Dendritic cell treated with granulocyte-macrophage colony-stimulating factor and Interleukin-4, amounts not matched to agents 40 ng/mL and 50 ng/mL, for 4 days (primary cell): ENCODE measurements at regions not wholly inside any gene's neighbourhood (a gene's known extent, or its start where the extent isn't known, plus 50 kb on each side); places are given as distances from the start of the nearest gene placed in this dataset.
"Not testable (repeated sequence)": the region's sequence is repeated elsewhere in the genome, so short reads cannot be mapped to it uniquely, and the experiment has no call there.

Experiments
- H3K27ac Mint-ChIP-seq: one replicate; pipeline ENCODE4 v1.8.0; 2022; ENCODE audit warnings: mild to moderate bottlenecking, mixed read lengths
- H3K27me3 Mint-ChIP-seq: one replicate; pipeline ENCODE4 v1.8.0; 2022; ENCODE audit warnings: mild to moderate bottlenecking, mixed read lengths
- H3K36me3 Mint-ChIP-seq: one replicate; pipeline ENCODE4 v1.8.0; 2022; ENCODE audit warnings: low read depth, mixed read lengths
- H3K4me1 Mint-ChIP-seq: one replicate; pipeline ENCODE4 v1.8.0; 2022; ENCODE audit warnings: low read depth, mixed read lengths
- H3K4me3 Mint-ChIP-seq: one replicate; pipeline ENCODE4 v1.8.0; 2022; ENCODE audit warnings: mild to moderate bottlenecking, moderate library complexity, mixed read lengths
- H3K9me3 Mint-ChIP-seq: one replicate; pipeline ENCODE4 v1.8.0; 2022; ENCODE audit warnings: mixed read lengths
- intact Hi-C: fragments of 100-400 bp; cut with micrococcal nuclease; formaldehyde crosslinking; loops from one replicate; pipeline ENCODE4 v1.15.0; 2022

GRCh38 chr1:71292203-71292602 is 211.4 kb upstream of the ZRANB2 start:
- peaks cover 48% of the 10 kb centered on the region for H3K9me3 Mint-ChIP-seq
- H3K4me1 Mint-ChIP-seq = no peaks in the 10 kb centered on the region
- H3K4me3 Mint-ChIP-seq = no peak overlapping the region
- intact Hi-C loops = no loop called here
- H3K27ac Mint-ChIP-seq = no peak overlapping the region
- no peaks in the 10 kb centered on the region for H3K27me3 Mint-ChIP-seq
- H3K36me3 Mint-ChIP-seq = no peaks in the 10 kb centered on the region

GRCh38 chr1:71290506-71291237 is 209.8 kb upstream of the ZRANB2 start:
- peaks cover 48% of the 10 kb centered on the region for H3K9me3 Mint-ChIP-seq
- H3K27me3 Mint-ChIP-seq, H3K4me1 Mint-ChIP-seq, intact Hi-C loops, H3K4me3 Mint-ChIP-seq, H3K27ac Mint-ChIP-seq, H3K36me3 Mint-ChIP-seq: not testable (repeated sequence)

GRCh38 chr1:71285529-71285928 is 204.7 kb upstream of the ZRANB2 start:
- Mint-ChIP-seq H3K4me3 (no peak overlapping the region), H3K9me3 (peaks cover 34% of the 10 kb centered on the region), H3K27ac (no peak overlapping the region), H3K27me3 (no peaks in the 10 kb centered on the region), H3K4me1 (no peaks in the 10 kb centered on the region), H3K36me3 (no peaks in the 10 kb centered on the region)
- intact Hi-C loops = no loop called here

- no peaks in the 10 kb centered on the region for H3K36me3 Mint-ChIP-seq
- no peak overlapping the region for H3K27ac Mint-ChIP-seq
- H3K4me3 Mint-ChIP-seq = no peak overlapping the region
- intact Hi-C loops = no loop called here
- no peaks in the 10 kb centered on the region for H3K4me1 Mint-ChIP-seq
- no peaks in the 10 kb centered on the region for H3K27me3 Mint-ChIP-seq
- peaks cover 6% of the 10 kb centered on the region for H3K9me3 Mint-ChIP-seq
These were observed 195.6 kb upstream of the ZRANB2 start for GRCh38 chr1:71276466-71276865.

GRCh38 chr1:71273334-71273733 is 192.5 kb upstream of the ZRANB2 start:
- Mint-ChIP-seq H3K36me3 (no peaks in the 10 kb centered on the region), H3K4me1 (peaks cover 14% of the 10 kb centered on the region), H3K27ac (no peak overlapping the region), H3K4me3 (no peak overlapping the region), H3K9me3 (peaks cover 13% of the 10 kb centered on the region), H3K27me3 (no peaks in the 10 kb centered on the region)
- intact Hi-C loops = no loop called here

GRCh38 chr1:71270394-71270915 is 189.6 kb upstream of the ZRANB2 start:
- no peak overlapping the region for H3K4me3 Mint-ChIP-seq
- no peaks in the 10 kb centered on the region for H3K27me3 Mint-ChIP-seq
- intact Hi-C loops = no loop called here
- H3K36me3 Mint-ChIP-seq = no peaks in the 10 kb centered on the region
- H3K27ac Mint-ChIP-seq = no peak overlapping the region
- peaks cover 8% of the 10 kb centered on the region for H3K9me3 Mint-ChIP-seq
- peaks cover 14% of the 10 kb centered on the region for H3K4me1 Mint-ChIP-seq

GRCh38 chr1:71269818-71270217 is 189.0 kb upstream of the ZRANB2 start:
- intact Hi-C loops = no loop called here
- Mint-ChIP-seq H3K9me3 (peaks cover 8% of the 10 kb centered on the region), H3K27ac (no peak overlapping the region), H3K27me3 (no peaks in the 10 kb centered on the region), H3K4me3 (no peak overlapping the region), H3K4me1 (peaks cover 14% of the 10 kb centered on the region), H3K36me3 (no peaks in the 10 kb centered on the region)

- Mint-ChIP-seq H3K4me3 (no peak overlapping the region), H3K36me3 (no peaks in the 10 kb centered on the region), H3K4me1 (peaks cover 14% of the 10 kb centered on the region), H3K9me3 (peaks cover 8% of the 10 kb centered on the region), H3K27me3 (no peaks in the 10 kb centered on the region), H3K27ac (no peak overlapping the region)
- intact Hi-C loops = no loop called here
These were observed 188.3 kb upstream of the ZRANB2 start for GRCh38 chr1:71269179-71269578.

GRCh38 chr1:71267220-71267619 is 186.4 kb upstream of the ZRANB2 start:
- Mint-ChIP-seq H3K9me3 (peaks cover 8% of the 10 kb centered on the region), H3K36me3 (no peaks in the 10 kb centered on the region), H3K4me3 (no peak overlapping the region), H3K27ac (no peak overlapping the region), H3K27me3 (no peaks in the 10 kb centered on the region), H3K4me1 (peaks cover 14% of the 10 kb centered on the region)
- intact Hi-C loops = no loop called here

GRCh38 chr1:71264039-71264438 is 183.2 kb upstream of the ZRANB2 start:
- no peak overlapping the region for H3K27ac Mint-ChIP-seq
- H3K4me1 Mint-ChIP-seq = peaks cover 4% of the 10 kb centered on the region
- no peaks in the 10 kb centered on the region for H3K27me3 Mint-ChIP-seq
- intact Hi-C loops = no loop called here
- no peak overlapping the region for H3K4me3 Mint-ChIP-seq
- H3K36me3 Mint-ChIP-seq = no peaks in the 10 kb centered on the region
- no peaks in the 10 kb centered on the region for H3K9me3 Mint-ChIP-seq

GRCh38 chr1:71262970-71263369 is 182.1 kb upstream of the ZRANB2 start:
- no peaks in the 10 kb centered on the region for H3K36me3 Mint-ChIP-seq
- no peak overlapping the region for H3K27ac Mint-ChIP-seq
- H3K4me1 Mint-ChIP-seq = no peaks in the 10 kb centered on the region
- H3K9me3 Mint-ChIP-seq = no peaks in the 10 kb centered on the region
- H3K27me3 Mint-ChIP-seq = no peaks in the 10 kb centered on the region
- intact Hi-C loops = no loop called here
- no peak overlapping the region for H3K4me3 Mint-ChIP-seq

- intact Hi-C loops = no loop called here
- peaks cover 7% of the 10 kb centered on the region for H3K9me3 Mint-ChIP-seq
- H3K27ac Mint-ChIP-seq = no peak overlapping the region
- H3K27me3 Mint-ChIP-seq = no peaks in the 10 kb centered on the region
- no peak overlapping the region for H3K4me3 Mint-ChIP-seq
- no peaks in the 10 kb centered on the region for H3K36me3 Mint-ChIP-seq
- H3K4me1 Mint-ChIP-seq = no peaks in the 10 kb centered on the region
These were observed 172.1 kb upstream of the ZRANB2 start for GRCh38 chr1:71252900-71253299.

- Mint-ChIP-seq H3K4me1 (no peaks in the 10 kb centered on the region), H3K36me3 (no peaks in the 10 kb centered on the region), H3K27ac (no peak overlapping the region), H3K27me3 (no peaks in the 10 kb centered on the region), H3K9me3 (peaks cover 27% of the 10 kb centered on the region), H3K4me3 (no peak overlapping the region)
- intact Hi-C loops = no loop called here
These were observed 164.4 kb upstream of the ZRANB2 start for GRCh38 chr1:71245246-71245645.

- H3K27ac Mint-ChIP-seq = no peak overlapping the region
- intact Hi-C loops = no loop called here
- no peak overlapping the region for H3K4me3 Mint-ChIP-seq
- H3K4me1 Mint-ChIP-seq = no peaks in the 10 kb centered on the region
- peaks cover 13% of the 10 kb centered on the region for H3K9me3 Mint-ChIP-seq
- H3K36me3 Mint-ChIP-seq = no peaks in the 10 kb centered on the region
- no peaks in the 10 kb centered on the region for H3K27me3 Mint-ChIP-seq
These were observed 161.4 kb upstream of the ZRANB2 start for GRCh38 chr1:71242239-71242638.

- H3K9me3 Mint-ChIP-seq = no peaks in the 10 kb centered on the region
- H3K27me3 Mint-ChIP-seq = no peaks in the 10 kb centered on the region
- intact Hi-C loops = no loop called here
- H3K4me3 Mint-ChIP-seq = no peak overlapping the region
- H3K36me3 Mint-ChIP-seq = no peaks in the 10 kb centered on the region
- no peak overlapping the region for H3K27ac Mint-ChIP-seq
- no peaks in the 10 kb centered on the region for H3K4me1 Mint-ChIP-seq
These were observed 159.8 kb upstream of the ZRANB2 start for GRCh38 chr1:71240656-71241055.
